H1 (cell line): ENCODE measurements at regions not wholly inside any gene's neighbourhood (a gene's known extent, or its start where the extent isn't known, plus 50 kb on each side); places are given as distances from the start of the nearest gene placed in this dataset.

Experiments
- BRCA1 ChIP-seq: IDR thresholded peaks from 2 replicates; pipeline ENCODE4 v1.6.1; 2012; ENCODE audit warnings: low read depth, low read length, improper control_type of control experiment
- CBX5 ChIP-seq: fragments of 300-800, 300-1000 bp; sonication (generic); IDR thresholded peaks from 2 replicates; pipeline ENCODE4 v1.7.1; 2016; ENCODE audit warnings: antibody characterized with exemption, low read length, low read depth
- RNF2 ChIP-seq: fragments of 200-900, 300-1000 bp; sonication (generic); IDR thresholded peaks from 2 replicates; pipeline ENCODE4 v1.7.1; 2016; ENCODE audit warnings: borderline replicate concordance, low read depth, mild to moderate bottlenecking, antibody characterized with exemption, low read length; ENCODE audit not compliant: poor library complexity, severe bottlenecking; ENCODE audit errors: missing control alignments
- SIN3A ChIP-seq, 2 experiments: IDR thresholded peaks in 1 of 2; conservative IDR thresholded peaks in 1 of 2; 2 replicates each; pipeline ENCODE4 v1.6.1; 2011 to 2012; ENCODE audit warnings: low read length in 2 of 2, improper control_type of control experiment in 1 of 2, low read depth in 1 of 2, mild to moderate bottlenecking in 1 of 2
- SP2 ChIP-seq: IDR thresholded peaks from 2 replicates; pipeline ENCODE4 v1.6.1; 2012; ENCODE audit warnings: mild to moderate bottlenecking, low read length, inconsistent platforms
- SRF ChIP-seq: IDR thresholded peaks from 2 replicates; pipeline ENCODE4 v1.6.1; 2011; ENCODE audit warnings: mild to moderate bottlenecking, low read depth, low read length, moderate library complexity
- TAF1 ChIP-seq: IDR thresholded peaks from 2 replicates; pipeline ENCODE4 v1.6.1; 2011; ENCODE audit warnings: mild to moderate bottlenecking, low read depth, low read length

DNA sequence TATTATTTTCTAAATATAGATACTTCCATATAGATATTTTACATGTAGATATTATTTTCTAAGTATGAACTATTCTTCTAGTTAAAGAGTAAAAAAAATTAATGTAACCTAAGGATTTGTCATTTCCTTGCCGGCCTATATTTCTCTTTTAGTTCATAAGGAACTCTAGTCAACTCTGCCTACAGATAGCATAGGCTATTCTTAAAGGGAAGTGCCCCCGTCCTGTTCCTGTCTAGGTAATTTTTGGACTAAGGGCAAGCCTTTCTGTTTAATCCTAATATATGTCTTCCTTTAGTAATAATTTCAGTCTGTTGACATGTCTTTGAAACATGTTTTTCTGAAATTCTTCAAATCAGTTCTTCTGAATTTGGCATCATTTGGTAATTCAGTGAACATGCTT lies 161.9 kb downstream of the C11orf91 start (continued):
- TF ChIP-seq RNF2 (no peak), SIN3A (conservative IDR thresholded peaks at IDR 0.05 in 1 of 2, IDR thresholded peaks at IDR 0.05 in 1 of 2; ENCODE audit: low read depth in 1 of 2, low read length in 2 of 2) (no peak), SRF (no peak), TAF1 (no peak), BRCA1 (no peak), CBX5 (no peak), SP2 (no peak)
- TF ChIP-seq, all 59 proteins: peak for 0
